22Rv1 (cell line): ENCODE measurements at regions not wholly inside any gene's neighbourhood (a gene's known extent, or its start where the extent isn't known, plus 50 kb on each side); places are given as distances from the start of the nearest gene placed in this dataset.

ENCODE experiments used
- H3K27ac ChIP-seq: fragments of 450-650 bp; 2 replicates; pipeline ENCODE4 v1.5.1; 2017
- CTCF ChIP-seq: fragments of 450-650 bp; IDR thresholded peaks from 2 replicates; pipeline ENCODE4 v1.5.1; 2017; ENCODE audit warnings: mild to moderate bottlenecking
- ZFX ChIP-seq: fragments of 450-650 bp; IDR thresholded peaks from 2 replicates; pipeline ENCODE4 v1.6.1; 2017; ENCODE audit warnings: antibody characterized with exemption, borderline replicate concordance

GRCh38 chr21:18488252-18488651 is 84.7 kb upstream of the TMPRSS15 start:
- TF ChIP-seq CTCF (no peak), ZFX (no peak)
- H3K27ac ChIP-seq: no peak overlapping the region

GRCh38 chr21:18493422-18493821 is 89.8 kb upstream of the TMPRSS15 start:
- TF ChIP-seq CTCF (no peak), ZFX (no peak)
- no peak overlapping the region for H3K27ac ChIP-seq

GRCh38 chr21:18495523-18495922 is 91.9 kb upstream of the TMPRSS15 start:
- TF ChIP-seq CTCF (no peak), ZFX (no peak)
- no peak overlapping the region for H3K27ac ChIP-seq

GRCh38 chr21:18498431-18498830 is 94.8 kb upstream of the TMPRSS15 start:
- TF ChIP-seq CTCF (no peak), ZFX (no peak)
- no peak overlapping the region for H3K27ac ChIP-seq

- no peak overlapping the region for H3K27ac ChIP-seq
- TF ChIP-seq ZFX (no peak), CTCF (peak; percentile 88)
Observed at GRCh38 chr21:18499761-18500376, 96.3 kb upstream of the TMPRSS15 start.

GRCh38 chr21:18518054-18518481 is 114.5 kb upstream of the TMPRSS15 start:
- TF ChIP-seq ZFX: no peak
- TF ChIP-seq CTCF: no peak
- H3K27ac ChIP-seq: no peak overlapping the region

GRCh38 chr21:18521204-18521603 is 117.6 kb upstream of the TMPRSS15 start:
- no peak overlapping the region for H3K27ac ChIP-seq
- TF ChIP-seq ZFX: no peak
- TF ChIP-seq CTCF: no peak
